Lower leg skin (tissue), 4 donors: ENCODE measurements at regions not wholly inside any gene's neighbourhood (a gene's known extent, or its start where the extent isn't known, plus 50 kb on each side); places are given as distances from the start of the nearest gene placed in this dataset.

Experiments
- DNase-seq, 2 donors: peaks; one replicate each; pipeline ENCODE4 v3.0.0-alpha.2; 2019; ENCODE audit warnings: low spot score in 2 of 2
- H3K4me3 ChIP-seq: fragments of 200-600 bp; sonication (generic); 2 replicates; pipeline ENCODE4 v1.5.1; 2017; ENCODE audit warnings: mild to moderate bottlenecking, low read depth; ENCODE audit not compliant: poor library complexity, severe bottlenecking
- CTCF ChIP-seq, 3 donors: fragments of 450-650 bp; IDR thresholded peaks; one replicate each; pipeline ENCODE4 v1.5.1; 2016; ENCODE audit warnings: antibody characterized with exemption in 3 of 3, mild to moderate bottlenecking in 3 of 3, moderate library complexity in 2 of 3
- POLR2A ChIP-seq, 2 donors: fragments of 450-650 bp; IDR thresholded peaks; one replicate each; pipeline ENCODE4 v1.6.1; 2016 to 2017; ENCODE audit warnings: antibody characterized with exemption in 2 of 2, mild to moderate bottlenecking in 1 of 2, moderate library complexity in 1 of 2
- WGBS, 2 donors: methylation state at CpG; one replicate each; pipeline ENCODE4 v1.1.5; 2018; 5-methylcytosine and 5-hydroxymethylcytosine counted together
- intact Hi-C: fragments of 100-400 bp; cut with DNase I; formaldehyde crosslinking; loops from one replicate; pipeline ENCODE4 v1.15.0; 2023; ENCODE audit warnings: low total_unique reads

GRCh38 chr7:41472427-41473125 is 230.3 kb downstream of the INHBA start:
- WGBS, 2 donors = 64 to 68% methylated on average over 4 of the region's 4 CpGs
- no peak for TF ChIP-seq CTCF (IDR thresholded peaks at IDR 0.05)
- TF ChIP-seq POLR2A (IDR thresholded peaks at IDR 0.05) = no peak
- DNase-seq = no peak
- H3K4me3 ChIP-seq = no peak overlapping the region
- intact Hi-C loops = no loop called here

- intact Hi-C loops = no loop called here
- DNase-seq = no peak
- 88 to 92% methylated on average over 5 of the region's 5 CpGs for WGBS, 2 donors
- H3K4me3 ChIP-seq = no peak overlapping the region
- TF ChIP-seq CTCF (IDR thresholded peaks at IDR 0.05) = no peak
- no peak for TF ChIP-seq POLR2A (IDR thresholded peaks at IDR 0.05)
Observed at GRCh38 chr7:41470081-41470480, 232.8 kb downstream of the INHBA start.

- H3K4me3 ChIP-seq = no peak overlapping the region
- DNase-seq = no peak
- WGBS, 2 donors = 91 to 94% methylated on average over 2 of the region's 2 CpGs
- no peak for TF ChIP-seq CTCF (IDR thresholded peaks at IDR 0.05)
- no peak for TF ChIP-seq POLR2A (IDR thresholded peaks at IDR 0.05)
- intact Hi-C loops = no loop called here
Observed at GRCh38 chr7:41467596-41467995, 235.3 kb downstream of the INHBA start.

GRCh38 chr7:41466760-41467384 is 236.0 kb downstream of the INHBA start:
- 64 to 78% methylated on average over 6 of the region's 6 CpGs for WGBS, 2 donors
- no peak for DNase-seq

DNA sequence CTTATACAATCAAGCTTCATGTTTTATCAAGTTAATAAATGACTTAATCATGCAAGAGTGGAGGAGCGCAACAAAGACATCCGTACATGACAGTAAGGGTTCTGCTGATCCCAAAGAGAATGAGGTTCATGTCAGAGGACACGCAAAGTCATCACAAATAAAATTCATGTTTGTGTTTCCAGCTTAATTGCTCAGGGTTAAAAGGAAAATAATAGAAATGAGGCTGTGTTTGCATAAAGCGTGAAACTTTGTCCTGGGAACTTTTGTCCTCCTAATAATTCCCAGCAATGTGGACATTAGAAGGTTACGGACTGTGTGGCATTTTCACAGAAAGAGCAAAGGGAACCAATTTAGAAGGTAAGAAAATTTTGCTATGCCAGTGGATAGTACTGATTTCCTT is 237.3 kb downstream of the INHBA start:
- 97 to 98% methylated on average over 5 of the region's 5 CpGs for WGBS, 2 donors
- no peak for DNase-seq
- intact Hi-C loops = no loop called here
- H3K4me3 ChIP-seq = no peak overlapping the region
- no peak for TF ChIP-seq CTCF (IDR thresholded peaks at IDR 0.05)
- no peak for TF ChIP-seq POLR2A (IDR thresholded peaks at IDR 0.05)

More at GRCh38 chr7:41466760-41467384, 236.0 kb downstream of the INHBA start:
- no peak overlapping the region for H3K4me3 ChIP-seq
- intact Hi-C loops = no loop called here
- TF ChIP-seq POLR2A (IDR thresholded peaks at IDR 0.05) (no peak), CTCF (IDR thresholded peaks at IDR 0.05) (no peak)
